ENCODE measurements at regions not wholly inside any gene's neighbourhood (a gene's known extent, or its start where the extent isn't known, plus 50 kb on each side); places are given as distances from the start of the nearest gene placed in this dataset.

DNA sequence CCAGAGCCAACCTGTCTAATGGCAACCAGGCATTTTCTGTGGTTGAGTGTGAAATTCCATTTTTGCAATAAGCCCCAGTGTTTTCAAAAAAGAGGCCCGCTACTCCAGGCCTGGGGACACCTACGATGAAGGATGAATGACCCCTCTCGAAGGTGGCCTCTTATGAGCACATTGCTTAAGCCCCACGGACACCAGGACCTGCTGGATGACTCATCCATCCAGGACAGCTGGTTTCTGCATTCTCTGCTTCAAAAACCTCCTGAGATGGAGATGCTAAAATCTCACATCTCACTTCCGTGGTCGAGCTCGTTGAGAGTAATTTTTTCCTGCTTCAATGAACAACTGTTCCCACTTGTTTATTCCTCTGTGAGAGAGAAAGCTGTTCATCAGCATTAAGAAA lies 150.2 kb upstream of the FZD8 start:
- Mint-ChIP-seq H3K27me3 (ENCODE audit: low read depth) (no peaks in the 10 kb centered on the region), H3K27ac (ENCODE audit: unreplicated experiment) (no peak overlapping the region), H3K4me1 (ENCODE audit: low read depth) (peaks cover 31% of the 10 kb centered on the region), H3K9me3 (ENCODE audit: low read depth) (peaks cover 7% of the 10 kb centered on the region), H3K36me3 (ENCODE audit: low read depth) (no peaks in the 10 kb centered on the region), H3K4me3 (ENCODE audit: unreplicated experiment) (no peak overlapping the region)
- TF ChIP-seq CTCF (IDR thresholded peaks at IDR 0.05) = no peak
- no peak for DNase-seq (ENCODE audit: low spot score)

DNA sequence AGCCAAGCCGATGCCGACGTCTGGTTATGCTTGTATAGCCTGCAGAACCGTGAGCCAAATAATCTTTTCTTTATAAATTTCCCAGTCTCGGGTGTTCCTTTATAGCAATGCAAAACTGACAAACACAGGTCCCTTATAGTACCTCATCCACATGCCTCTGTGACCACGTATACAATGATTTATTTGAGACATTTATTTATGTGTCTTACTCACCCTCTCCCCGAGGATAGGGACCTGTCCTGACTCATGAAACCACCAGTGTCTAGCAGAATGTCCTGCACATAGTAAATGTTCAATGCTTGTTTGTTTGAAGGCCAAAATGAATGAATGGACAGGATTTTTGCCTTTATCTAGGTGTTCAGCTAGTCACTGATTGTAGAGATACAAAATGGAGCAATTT lies 147.9 kb upstream of the FZD8 start:
- H3K27me3 Mint-ChIP-seq (ENCODE audit: low read depth) = no peaks in the 10 kb centered on the region
- peaks cover 4% of the 10 kb centered on the region for H3K36me3 Mint-ChIP-seq (ENCODE audit: low read depth)
- no peak for DNase-seq (ENCODE audit: low spot score)

GRCh38 chr10:35784751-35785150 lies 142.7 kb upstream of the FZD8 start:
- no peaks in the 10 kb centered on the region for H3K27me3 Mint-ChIP-seq (ENCODE audit: low read depth)
- H3K4me3 Mint-ChIP-seq (ENCODE audit: unreplicated experiment) = no peak overlapping the region
- TF ChIP-seq CTCF (IDR thresholded peaks at IDR 0.05) = no peak
- peaks cover 4% of the 10 kb centered on the region for H3K36me3 Mint-ChIP-seq (ENCODE audit: low read depth)
- no peak overlapping the region for H3K27ac Mint-ChIP-seq (ENCODE audit: unreplicated experiment)
- peaks cover 25% of the 10 kb centered on the region for H3K4me1 Mint-ChIP-seq (ENCODE audit: low read depth)
- H3K9me3 Mint-ChIP-seq (ENCODE audit: low read depth) = peaks cover 14% of the 10 kb centered on the region
- no peak for DNase-seq (ENCODE audit: low spot score)

More for the DNA sequence above, 147.9 kb upstream of the FZD8 start:
- no peak overlapping the region for H3K4me3 Mint-ChIP-seq (ENCODE audit: unreplicated experiment)
- peaks cover 14% of the 10 kb centered on the region for H3K9me3 Mint-ChIP-seq (ENCODE audit: low read depth)
- no peak overlapping the region for H3K27ac Mint-ChIP-seq (ENCODE audit: unreplicated experiment)
- H3K4me1 Mint-ChIP-seq (ENCODE audit: low read depth) = peaks cover 8% of the 10 kb centered on the region
- no peak for TF ChIP-seq CTCF (IDR thresholded peaks at IDR 0.05)

DNA sequence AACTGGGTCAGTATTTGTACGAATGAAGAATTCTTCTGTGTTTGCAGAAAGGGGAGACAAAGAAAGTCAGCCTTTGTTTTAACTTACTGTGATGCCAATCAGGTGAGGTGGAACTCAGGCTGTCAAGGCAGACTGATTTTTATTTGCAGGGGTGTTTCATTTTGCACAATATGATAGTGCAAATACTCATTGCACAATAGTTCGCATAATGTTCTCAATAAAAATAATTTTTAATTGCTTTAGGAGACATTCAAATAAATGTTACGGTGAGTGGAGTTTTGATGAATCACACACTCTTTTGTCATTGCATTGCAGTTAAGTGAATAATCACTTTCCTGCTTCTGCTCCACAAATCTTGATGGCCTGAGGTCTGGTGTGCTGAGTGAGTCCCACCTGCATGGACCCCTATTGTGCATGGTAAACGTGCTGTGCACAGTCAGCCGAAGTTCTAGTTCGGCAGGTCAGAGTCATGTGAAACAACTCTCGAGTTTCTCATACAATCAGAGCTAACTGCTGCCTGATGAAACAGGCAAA lies 141.3 kb upstream of the FZD8 start:
- H3K36me3 Mint-ChIP-seq (ENCODE audit: low read depth) = peaks cover 4% of the 10 kb centered on the region
- no peaks in the 10 kb centered on the region for H3K27me3 Mint-ChIP-seq (ENCODE audit: low read depth)
- no peak for DNase-seq (ENCODE audit: low spot score)
- H3K27ac Mint-ChIP-seq (ENCODE audit: unreplicated experiment) = peak overlapping the region; percentile 82
- H3K4me3 Mint-ChIP-seq (ENCODE audit: unreplicated experiment) = no peak overlapping the region
- H3K9me3 Mint-ChIP-seq (ENCODE audit: low read depth) = peaks cover 13% of the 10 kb centered on the region
- peaks cover 33% of the 10 kb centered on the region for H3K4me1 Mint-ChIP-seq (ENCODE audit: low read depth)
- TF ChIP-seq CTCF (IDR thresholded peaks at IDR 0.05) = no peak

GRCh38 chr10:35781643-35782035 lies 139.5 kb upstream of the FZD8 start:
- H3K9me3 Mint-ChIP-seq (ENCODE audit: low read depth) = peaks cover 3% of the 10 kb centered on the region
- TF ChIP-seq CTCF (IDR thresholded peaks at IDR 0.05) = peak; percentile 56
- no peaks in the 10 kb centered on the region for H3K27me3 Mint-ChIP-seq (ENCODE audit: low read depth)
- H3K27ac Mint-ChIP-seq (ENCODE audit: unreplicated experiment) = no peak overlapping the region
- peaks cover 43% of the 10 kb centered on the region for H3K4me1 Mint-ChIP-seq (ENCODE audit: low read depth)
- no peak for DNase-seq (ENCODE audit: low spot score)
- H3K4me3 Mint-ChIP-seq (ENCODE audit: unreplicated experiment) = no peak overlapping the region
- H3K36me3 Mint-ChIP-seq (ENCODE audit: low read depth) = peaks cover under 1% of the 10 kb centered on the region

All from chondrocyte (in vitro differentiated cells).